ENCODE measurements at regions not wholly inside any gene's neighbourhood (a gene's known extent, or its start where the extent isn't known, plus 50 kb on each side); places are given as distances from the start of the nearest gene placed in this dataset.

DNA sequence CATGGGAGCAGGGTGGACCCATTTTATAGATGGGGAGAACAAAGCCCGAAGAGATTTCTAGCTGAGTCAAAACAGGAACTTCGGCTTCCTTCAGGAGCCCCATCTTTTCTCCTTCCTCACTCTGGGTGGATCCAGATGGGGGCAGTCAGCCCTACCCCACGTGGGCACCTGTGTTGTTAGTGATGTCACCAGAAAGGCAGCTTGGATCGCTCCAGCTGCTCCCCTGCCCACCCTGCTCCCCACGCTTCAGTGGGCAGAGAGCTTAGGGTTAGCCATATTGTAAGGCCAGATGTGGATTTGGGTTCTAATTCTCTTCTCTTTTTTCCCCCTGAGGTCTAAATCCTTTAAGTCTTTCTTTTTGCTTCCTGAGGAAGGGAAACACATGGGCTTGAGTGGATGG lies 132.3 kb upstream of the PJA1 start:
- WGBS (ENCODE audit: extremely low coverage, insufficient read length, low lambda C conversion rate): no CpG with 5 or more reads among the region's 5 CpGs

More for the DNA sequence above, 132.3 kb upstream of the PJA1 start:
- no peak overlapping the region for H3K56ac ChIP-seq (ENCODE audit: insufficient read length, low read depth, low read length)
- no peak overlapping the region for H3T11ph ChIP-seq (ENCODE audit: low read length)
- H3K23ac ChIP-seq (ENCODE audit: insufficient read length, low read depth, low read length): no peak overlapping the region
- H3K27ac ChIP-seq (ENCODE audit: insufficient read length, low read depth, low read length): no peak overlapping the region
- no peak overlapping the region for H2BK5ac ChIP-seq (ENCODE audit: insufficient read length, low read length)
- H2BK15ac ChIP-seq (ENCODE audit: low read depth, low read length): no peak overlapping the region
- DNase-seq: no peak
- no peaks in the 10 kb centered on the region for H3K23me2 ChIP-seq (ENCODE audit: insufficient read length, low read depth, low read length, poor library complexity, severe bottlenecking)
- H4K91ac ChIP-seq (ENCODE audit: insufficient read length, low read depth, low read length): no peak overlapping the region
- H2BK12ac ChIP-seq (ENCODE audit: insufficient read length, low read depth, low read length): no peak overlapping the region
- TF ChIP-seq, protein P1, sequence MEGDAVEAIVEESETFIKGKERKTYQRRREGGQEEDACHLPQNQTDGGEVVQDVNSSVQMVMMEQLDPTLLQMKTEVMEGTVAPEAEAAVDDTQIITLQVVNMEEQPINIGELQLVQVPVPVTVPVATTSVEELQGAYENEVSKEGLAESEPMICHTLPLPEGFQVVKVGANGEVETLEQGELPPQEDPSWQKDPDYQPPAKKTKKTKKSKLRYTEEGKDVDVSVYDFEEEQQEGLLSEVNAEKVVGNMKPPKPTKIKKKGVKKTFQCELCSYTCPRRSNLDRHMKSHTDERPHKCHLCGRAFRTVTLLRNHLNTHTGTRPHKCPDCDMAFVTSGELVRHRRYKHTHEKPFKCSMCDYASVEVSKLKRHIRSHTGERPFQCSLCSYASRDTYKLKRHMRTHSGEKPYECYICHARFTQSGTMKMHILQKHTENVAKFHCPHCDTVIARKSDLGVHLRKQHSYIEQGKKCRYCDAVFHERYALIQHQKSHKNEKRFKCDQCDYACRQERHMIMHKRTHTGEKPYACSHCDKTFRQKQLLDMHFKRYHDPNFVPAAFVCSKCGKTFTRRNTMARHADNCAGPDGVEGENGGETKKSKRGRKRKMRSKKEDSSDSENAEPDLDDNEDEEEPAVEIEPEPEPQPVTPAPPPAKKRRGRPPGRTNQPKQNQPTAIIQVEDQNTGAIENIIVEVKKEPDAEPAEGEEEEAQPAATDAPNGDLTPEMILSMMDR (conservative IDR thresholded peaks at IDR 0.05): no peak
- no peak overlapping the region for H3K4me3 Mint-ChIP-seq
- no peak overlapping the region for H4K5ac ChIP-seq (ENCODE audit: insufficient read length, low read depth, low read length)
- H4K20me1 ChIP-seq (ENCODE audit: control insufficient read depth, insufficient read depth, insufficient read length): no peaks in the 10 kb centered on the region
- no peaks in the 10 kb centered on the region for H3K9me3 ChIP-seq (ENCODE audit: control insufficient read depth, low read depth, low read length)
- H3K9me3 Mint-ChIP-seq: peaks cover 76 to 83% of the 10 kb centered on the region in 2 experiments
- no peak overlapping the region for H3K4me2 ChIP-seq (ENCODE audit: insufficient read depth, insufficient read length, low read length)
- H4K8ac ChIP-seq (replicated peaks; ENCODE audit: insufficient read length, low read depth, low read length): no peak overlapping the region
- H3K4me1 ChIP-seq (ENCODE audit: insufficient read depth, low read length): no peaks in the 10 kb centered on the region
- no peaks in the 10 kb centered on the region for H3K27me3 ChIP-seq (ENCODE audit: insufficient read depth, low read length)
- no peak overlapping the region for H3K14ac ChIP-seq (ENCODE audit: insufficient read depth, low read length)
- no peak overlapping the region for H2AK5ac ChIP-seq (ENCODE audit: insufficient read length, low read length)
- 0 out of 4 replicates have a peak, but pooled peaks cover 0 to 3% of the 10 kb centered on the region in 2 experiments for H3K4me1 Mint-ChIP-seq
- no peak overlapping the region for H2BK120ac ChIP-seq (ENCODE audit: low read depth, low read length, poor library complexity, severe bottlenecking)
- H3K18ac ChIP-seq (ENCODE audit: insufficient read length, low read depth, low read length): no peak overlapping the region
- no peaks in the 10 kb centered on the region for H3K79me1 ChIP-seq (ENCODE audit: insufficient read depth, low read depth, low read length, poor library complexity, severe bottlenecking)
- no peak overlapping the region for H3K27ac Mint-ChIP-seq
- no peak overlapping the region for H2AFZ ChIP-seq (ENCODE audit: low read length)
- no peak overlapping the region for H3K9ac ChIP-seq (ENCODE audit: extremely low read depth, insufficient read length, low read length)
- H3K79me2 ChIP-seq (ENCODE audit: insufficient read depth, low read length): no peaks in the 10 kb centered on the region
- H3K4ac ChIP-seq (ENCODE audit: low read depth, low read length): no peak overlapping the region
- no peaks in the 10 kb centered on the region; a peak in 2 of 7 replicates for H3K36me3 Mint-ChIP-seq (ENCODE audit: insufficient read depth in 1 of 3, low read depth in 3 of 3)
- H2BK20ac ChIP-seq (ENCODE audit: low read depth, low read length, poor library complexity, severe bottlenecking): no peak overlapping the region
- H3K27me3 Mint-ChIP-seq (ENCODE audit: low read depth): peaks cover 54% of the 10 kb centered on the region
